DMS153 (cell line): ENCODE measurements at regions not wholly inside any gene's neighbourhood (a gene's known extent, or its start where the extent isn't known, plus 50 kb on each side); places are given as distances from the start of the nearest gene placed in this dataset.
"Not testable (repeated sequence)": the region's sequence is repeated elsewhere in the genome, so short reads cannot be mapped to it uniquely, and the experiment has no call there.

Experiments used
- DNase-seq: peaks from one replicate; lab custom pipeline; 2025; lab: John Stamatoyannopoulos, UW

- not testable (repeated sequence) for DNase-seq
Observed at GRCh38 chr20:30164389-30164788, 1093.1 kb upstream of the DEFB115 start.

- no peak for DNase-seq
Observed at GRCh38 chr20:30167540-30167939, 1089.9 kb upstream of the DEFB115 start.

- no peak for DNase-seq
Observed at GRCh38 chr20:30168025-30168799, 1089.3 kb upstream of the DEFB115 start.

GRCh38 chr20:30168800-30169138, 1088.7 kb upstream of the DEFB115 start:
- DNase-seq: no peak

GRCh38 chr20:30175681-30176080, 1081.8 kb upstream of the DEFB115 start:
- no peak for DNase-seq

GRCh38 chr20:30183124-30183523, 1074.3 kb upstream of the DEFB115 start:
- DNase-seq: not testable (repeated sequence)

GRCh38 chr20:30191785-30192184, 1065.7 kb upstream of the DEFB115 start:
- not testable (repeated sequence) for DNase-seq

- DNase-seq: not testable (repeated sequence)
Observed at GRCh38 chr20:30234477-30234876, 1023.0 kb upstream of the DEFB115 start.

DNA sequence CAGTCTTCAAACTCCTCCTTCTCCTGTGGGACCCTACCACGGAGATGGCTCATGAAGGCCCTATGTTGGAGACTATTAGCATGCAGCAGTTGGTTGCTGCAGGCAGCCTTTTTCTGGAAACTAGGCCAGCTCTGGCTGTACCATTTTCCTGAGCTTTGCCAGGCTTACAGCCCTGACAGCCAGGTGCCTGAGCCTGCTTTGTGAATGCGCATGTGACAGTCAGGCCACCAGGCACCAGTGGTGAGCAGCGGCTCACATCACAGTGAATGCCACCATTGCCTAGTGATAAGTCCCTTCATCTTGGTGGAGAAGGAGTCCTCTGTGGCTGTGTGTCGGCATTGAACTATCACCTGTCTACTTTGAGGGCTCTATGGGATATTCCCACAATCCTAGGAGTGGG, 982.4 kb upstream of the DEFB115 start:
- DNase-seq: not testable (repeated sequence)

- DNase-seq: no peak
Observed at GRCh38 chr20:30281584-30282197, 975.8 kb upstream of the DEFB115 start.

GRCh38 chr20:30283476-30284280, 973.8 kb upstream of the DEFB115 start:
- DNase-seq: not testable (repeated sequence)

- DNase-seq: no peak
Observed at GRCh38 chr20:30284281-30284905, 973.1 kb upstream of the DEFB115 start.

DNA sequence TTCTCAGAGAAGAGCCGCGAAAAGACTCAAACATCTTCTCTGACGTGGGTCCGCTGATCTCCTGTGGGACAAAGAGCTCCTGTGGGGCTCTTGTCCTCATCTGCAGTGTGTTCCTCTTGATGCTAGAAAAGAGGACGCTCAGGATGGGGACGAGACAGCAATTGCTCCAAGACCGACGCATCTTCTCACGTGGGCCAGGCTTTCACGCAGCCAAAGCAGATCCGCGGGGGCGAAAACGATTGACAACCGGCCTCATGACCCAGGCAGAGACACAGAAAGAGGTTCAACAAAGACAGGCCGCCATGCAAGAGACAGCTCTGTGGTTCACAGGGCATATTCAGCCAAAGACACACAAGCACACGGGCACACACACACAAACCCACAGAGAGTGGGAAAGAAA, 971.8 kb upstream of the DEFB115 start:
- no peak for DNase-seq

DNA sequence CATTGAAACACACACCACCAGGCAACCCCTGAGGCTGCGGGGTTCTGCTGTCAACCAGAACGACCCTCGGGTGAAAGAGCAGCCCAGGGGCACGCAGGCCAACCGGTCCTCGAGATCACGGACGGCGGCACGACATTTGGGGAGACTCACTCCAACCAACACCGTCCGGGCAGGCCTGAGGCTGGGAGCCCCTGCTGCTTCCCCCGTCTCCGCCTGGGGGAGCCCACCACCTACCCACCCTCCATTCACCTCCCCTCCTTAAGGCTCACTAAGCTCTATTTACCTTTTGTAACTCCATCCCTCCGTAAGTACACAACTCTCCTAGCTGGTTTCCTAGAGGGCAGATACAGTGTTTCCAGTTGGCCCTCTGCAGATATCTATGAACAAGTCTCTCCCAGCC, 971.3 kb upstream of the DEFB115 start:
- DNase-seq: no peak

DNA sequence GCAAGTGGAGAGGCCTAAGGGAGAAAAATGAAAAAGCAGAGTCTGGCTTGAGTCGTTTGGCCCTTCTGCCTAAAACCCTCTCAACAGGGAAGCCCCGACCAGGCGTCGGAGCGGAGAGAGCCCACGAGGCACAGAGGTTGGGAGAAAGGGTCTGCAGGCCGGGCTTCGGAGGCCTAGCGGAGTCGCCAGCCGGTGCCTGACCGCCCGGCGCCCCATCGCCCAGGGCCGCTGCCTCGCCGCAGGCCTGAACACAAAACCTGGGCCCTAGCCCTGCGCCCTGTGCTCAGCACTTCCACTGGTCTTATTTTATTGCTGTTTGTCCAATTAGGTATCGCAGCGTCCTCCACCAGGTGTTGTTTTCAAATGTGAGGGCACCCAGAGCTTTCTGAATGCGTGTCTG, 970.0 kb upstream of the DEFB115 start:
- not testable (repeated sequence) for DNase-seq

DNA sequence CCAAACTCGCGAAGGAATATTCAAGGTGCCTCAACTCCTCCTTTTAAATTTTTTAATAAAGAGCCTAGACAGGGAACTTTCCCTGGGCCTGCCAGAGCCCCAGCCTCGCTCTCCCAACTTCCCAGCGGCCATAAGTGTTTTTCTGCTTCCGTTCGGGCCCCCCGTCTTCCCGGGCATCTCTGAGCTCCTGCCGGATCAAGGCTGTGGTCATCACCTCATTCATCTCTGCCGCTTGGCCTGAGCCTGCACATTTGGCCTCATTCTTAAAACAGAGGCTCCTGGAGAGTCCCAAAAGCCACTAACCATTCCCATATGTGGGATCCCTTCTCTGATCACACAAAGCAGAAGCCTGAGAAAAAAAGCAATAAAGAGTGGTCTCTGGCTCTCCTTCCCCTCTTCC, 969.1 kb upstream of the DEFB115 start:
- DNase-seq: no peak

- not testable (repeated sequence) for DNase-seq
Observed at GRCh38 chr20:30289049-30289448, 968.4 kb upstream of the DEFB115 start.

GRCh38 chr20:30289711-30290141, 967.7 kb upstream of the DEFB115 start:
- not testable (repeated sequence) for DNase-seq

- DNase-seq: not testable (repeated sequence)
Observed at GRCh38 chr20:30290361-30291063, 967.0 kb upstream of the DEFB115 start.

GRCh38 chr20:30291064-30291379, 966.4 kb upstream of the DEFB115 start:
- not testable (repeated sequence) for DNase-seq

DNA sequence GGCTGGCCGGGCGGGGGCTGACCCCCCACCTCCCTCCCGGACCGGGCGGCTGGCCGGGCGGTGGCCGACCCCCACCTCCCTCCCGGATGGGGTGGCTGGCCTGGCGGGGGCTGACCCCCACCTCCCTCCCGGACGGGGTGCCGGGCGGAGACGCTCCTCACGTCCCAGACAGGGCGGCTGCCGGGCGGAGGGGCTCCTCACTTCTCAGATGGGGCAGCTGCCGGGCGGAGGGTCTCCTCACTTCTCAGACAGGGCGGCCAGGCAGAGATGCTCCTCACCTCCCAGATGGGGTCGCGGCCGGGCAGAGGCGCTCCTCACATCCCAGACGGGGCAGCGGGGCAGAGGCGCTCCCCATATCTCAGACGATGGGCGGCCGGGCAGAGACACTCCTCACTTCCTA, 965.8 kb upstream of the DEFB115 start:
- not testable (repeated sequence) for DNase-seq

- not testable (repeated sequence) for DNase-seq
Observed at GRCh38 chr20:30295396-30295795, 962.1 kb upstream of the DEFB115 start.
